ENCODE measurements at regions not wholly inside any gene's neighbourhood (a gene's known extent, or its start where the extent isn't known, plus 50 kb on each side); places are given as distances from the start of the nearest gene placed in this dataset.

- no peak for DNase-seq
These were observed 419.9 kb downstream of the TDRD15 start for GRCh38 chr2:21543630-21544029.

GRCh38 chr2:21544392-21544791, 420.6 kb downstream of the TDRD15 start:
- DNase-seq: no peak

- DNase-seq: no peak
These were observed 429.2 kb downstream of the TDRD15 start for GRCh38 chr2:21552981-21553380.

- no peak for DNase-seq
These were observed 435.6 kb downstream of the TDRD15 start for GRCh38 chr2:21559351-21559750.

GRCh38 chr2:21561965-21562364, 438.2 kb downstream of the TDRD15 start:
- DNase-seq: no peak

GRCh38 chr2:21567395-21567794, 443.6 kb downstream of the TDRD15 start:
- peak in 1 of 2 experiments; percentile 32 for DNase-seq

GRCh38 chr2:21571686-21572085, 447.9 kb downstream of the TDRD15 start:
- DNase-seq: no peak

GRCh38 chr2:21580391-21580790, 456.6 kb downstream of the TDRD15 start:
- no peak for DNase-seq

- DNase-seq: no peak
These were observed 462.1 kb downstream of the TDRD15 start for GRCh38 chr2:21585881-21586280.

- no peak for DNase-seq
These were observed 466.4 kb downstream of the TDRD15 start for GRCh38 chr2:21590026-21590690.

GRCh38 chr2:21591926-21592325, 468.2 kb downstream of the TDRD15 start:
- DNase-seq: no peak

GRCh38 chr2:21599417-21599816, 475.6 kb downstream of the TDRD15 start:
- DNase-seq: no peak

GRCh38 chr2:21602789-21603188, 479.0 kb downstream of the TDRD15 start:
- no peak for DNase-seq

GRCh38 chr2:21607572-21607971, 483.8 kb downstream of the TDRD15 start:
- DNase-seq: no peak

- no peak for DNase-seq
These were observed 486.5 kb downstream of the TDRD15 start for GRCh38 chr2:21610304-21610703.

- DNase-seq: no peak
These were observed 494.2 kb downstream of the TDRD15 start for GRCh38 chr2:21617885-21618434.

- DNase-seq: no peak
These were observed 497.0 kb downstream of the TDRD15 start for GRCh38 chr2:21620771-21621170.

GRCh38 chr2:21627938-21628337, 504.2 kb downstream of the TDRD15 start:
- no peak for DNase-seq

- no peak for DNase-seq
These were observed 509.2 kb downstream of the TDRD15 start for GRCh38 chr2:21633015-21633414.

GRCh38 chr2:21633466-21633865, 509.7 kb downstream of the TDRD15 start:
- no peak for DNase-seq

- no peak for DNase-seq
These were observed 510.1 kb downstream of the TDRD15 start for GRCh38 chr2:21633911-21634310.

GRCh38 chr2:21640046-21640445, 516.3 kb downstream of the TDRD15 start:
- DNase-seq: no peak

- DNase-seq: no peak
These were observed 518.9 kb downstream of the TDRD15 start for GRCh38 chr2:21642647-21643046.

- no peak for DNase-seq
These were observed 519.4 kb downstream of the TDRD15 start for GRCh38 chr2:21643180-21643579.

GRCh38 chr2:21644266-21644665, 520.5 kb downstream of the TDRD15 start:
- DNase-seq: no peak
